Sigmoid colon (tissue), 4 donors: ENCODE measurements at regions not wholly inside any gene's neighbourhood (a gene's known extent, or its start where the extent isn't known, plus 50 kb on each side); places are given as distances from the start of the nearest gene placed in this dataset.

Experiments
- CTCF ChIP-seq, 4 experiments: fragments of 450-650 bp in 3 of 4; fragments of 200-600 bp in 1 of 4; IDR thresholded peaks; one replicate each; pipeline ENCODE4 v1.5.1; 2016 to 2019; ENCODE audit warnings: antibody characterized with exemption in 4 of 4, mild to moderate bottlenecking in 3 of 4, moderate library complexity in 2 of 4
- POLR2AphosphoS5 ChIP-seq, 4 donors: sonication (generic); formaldehyde crosslinking; IDR thresholded peaks; one replicate each; pipeline ENCODE4 v1.6.1; 2017; ENCODE audit warnings: antibody characterized with exemption in 4 of 4

- TF ChIP-seq CTCF (IDR thresholded peaks at IDR 0.05) (no peak), POLR2AphosphoS5 (IDR thresholded peaks at IDR 0.05) (no peak)
Measured at GRCh38 chr1:9452516-9453140, 86.6 kb upstream of the SLC25A33 start.
